ENCODE measurements at regions not wholly inside any gene's neighbourhood (a gene's known extent, or its start where the extent isn't known, plus 50 kb on each side); places are given as distances from the start of the nearest gene placed in this dataset.
A peak's percentile ranks its signal among the peaks of the same experiment; 100 is the strongest.

DNA sequence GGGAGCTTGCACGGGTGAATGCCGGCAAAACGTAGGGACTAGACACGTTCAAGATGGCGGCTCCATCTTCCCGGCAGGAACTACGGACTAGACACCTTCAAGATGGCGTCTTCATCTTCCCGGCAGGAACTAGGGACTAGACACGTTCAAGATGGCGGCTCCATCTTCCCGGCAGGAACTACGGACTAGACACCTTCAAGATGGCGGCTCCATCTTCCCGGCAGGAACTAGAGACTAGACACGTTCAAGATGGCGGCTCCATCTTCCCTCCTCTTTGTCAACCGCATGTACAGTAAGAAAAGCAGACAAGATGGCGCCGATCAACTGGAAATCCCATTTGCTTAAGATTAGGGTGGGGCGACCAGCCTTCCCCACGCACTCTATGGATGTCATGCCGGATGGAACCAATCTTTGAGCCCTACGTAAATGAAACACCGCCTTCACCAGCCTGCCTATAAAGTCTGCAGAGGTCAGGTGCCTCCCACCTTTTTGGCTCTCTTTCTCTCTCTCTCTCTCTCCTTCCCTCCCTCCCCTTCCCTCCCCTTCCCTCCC is 222.4 kb downstream of the CRLF2 start (continued):
- TF ChIP-seq, protein P1, sequence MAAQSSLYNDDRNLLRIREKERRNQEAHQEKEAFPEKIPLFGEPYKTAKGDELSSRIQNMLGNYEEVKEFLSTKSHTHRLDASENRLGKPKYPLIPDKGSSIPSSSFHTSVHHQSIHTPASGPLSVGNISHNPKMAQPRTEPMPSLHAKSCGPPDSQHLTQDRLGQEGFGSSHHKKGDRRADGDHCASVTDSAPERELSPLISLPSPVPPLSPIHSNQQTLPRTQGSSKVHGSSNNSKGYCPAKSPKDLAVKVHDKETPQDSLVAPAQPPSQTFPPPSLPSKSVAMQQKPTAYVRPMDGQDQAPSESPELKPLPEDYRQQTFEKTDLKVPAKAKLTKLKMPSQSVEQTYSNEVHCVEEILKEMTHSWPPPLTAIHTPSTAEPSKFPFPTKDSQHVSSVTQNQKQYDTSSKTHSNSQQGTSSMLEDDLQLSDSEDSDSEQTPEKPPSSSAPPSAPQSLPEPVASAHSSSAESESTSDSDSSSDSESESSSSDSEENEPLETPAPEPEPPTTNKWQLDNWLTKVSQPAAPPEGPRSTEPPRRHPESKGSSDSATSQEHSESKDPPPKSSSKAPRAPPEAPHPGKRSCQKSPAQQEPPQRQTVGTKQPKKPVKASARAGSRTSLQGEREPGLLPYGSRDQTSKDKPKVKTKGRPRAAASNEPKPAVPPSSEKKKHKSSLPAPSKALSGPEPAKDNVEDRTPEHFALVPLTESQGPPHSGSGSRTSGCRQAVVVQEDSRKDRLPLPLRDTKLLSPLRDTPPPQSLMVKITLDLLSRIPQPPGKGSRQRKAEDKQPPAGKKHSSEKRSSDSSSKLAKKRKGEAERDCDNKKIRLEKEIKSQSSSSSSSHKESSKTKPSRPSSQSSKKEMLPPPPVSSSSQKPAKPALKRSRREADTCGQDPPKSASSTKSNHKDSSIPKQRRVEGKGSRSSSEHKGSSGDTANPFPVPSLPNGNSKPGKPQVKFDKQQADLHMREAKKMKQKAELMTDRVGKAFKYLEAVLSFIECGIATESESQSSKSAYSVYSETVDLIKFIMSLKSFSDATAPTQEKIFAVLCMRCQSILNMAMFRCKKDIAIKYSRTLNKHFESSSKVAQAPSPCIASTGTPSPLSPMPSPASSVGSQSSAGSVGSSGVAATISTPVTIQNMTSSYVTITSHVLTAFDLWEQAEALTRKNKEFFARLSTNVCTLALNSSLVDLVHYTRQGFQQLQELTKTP (IDR thresholded peaks at IDR 0.05; ENCODE audit: low read depth in 1 of 2, partially characterized antibody in 2 of 2): peak in 1 of 2 experiments; percentile 94
- peak; percentile 89 for TF ChIP-seq HCFC1 (IDR thresholded peaks at IDR 0.05; ENCODE audit: low read depth, low read length)
- no peak for TF ChIP-seq SRSF7 (optimal IDR thresholded peaks at IDR 0.05; ENCODE audit: low read depth, low read length)
- no peak for TF ChIP-seq NCOR1 (IDR thresholded peaks at IDR 0.05)
- TF ChIP-seq MEF2D (tag; conservative IDR thresholded peaks at IDR 0.05; ENCODE audit: low read depth): 0 out of 2 replicates have a peak, but pooled peaks have one; percentile 23
- peak; percentile 86; the same call in 1 of the 2 replicates for TF ChIP-seq ZNF197 (CRISPR knock-in tag; IDR thresholded peaks at IDR 0.05; ENCODE audit: low read depth)
- TF ChIP-seq PCBP2 (IDR thresholded peaks at IDR 0.05; ENCODE audit: low read depth, low read length, poor library complexity, severe bottlenecking): no peak
- TF ChIP-seq NBN (IDR thresholded peaks at IDR 0.05; ENCODE audit: low read depth): 0 out of 2 replicates have a peak, but pooled peaks have one; percentile 40
- TF ChIP-seq KLF13 (tag; IDR thresholded peaks at IDR 0.05; ENCODE audit: borderline replicate concordance, low read depth): no peak
- TF ChIP-seq, protein P2, sequence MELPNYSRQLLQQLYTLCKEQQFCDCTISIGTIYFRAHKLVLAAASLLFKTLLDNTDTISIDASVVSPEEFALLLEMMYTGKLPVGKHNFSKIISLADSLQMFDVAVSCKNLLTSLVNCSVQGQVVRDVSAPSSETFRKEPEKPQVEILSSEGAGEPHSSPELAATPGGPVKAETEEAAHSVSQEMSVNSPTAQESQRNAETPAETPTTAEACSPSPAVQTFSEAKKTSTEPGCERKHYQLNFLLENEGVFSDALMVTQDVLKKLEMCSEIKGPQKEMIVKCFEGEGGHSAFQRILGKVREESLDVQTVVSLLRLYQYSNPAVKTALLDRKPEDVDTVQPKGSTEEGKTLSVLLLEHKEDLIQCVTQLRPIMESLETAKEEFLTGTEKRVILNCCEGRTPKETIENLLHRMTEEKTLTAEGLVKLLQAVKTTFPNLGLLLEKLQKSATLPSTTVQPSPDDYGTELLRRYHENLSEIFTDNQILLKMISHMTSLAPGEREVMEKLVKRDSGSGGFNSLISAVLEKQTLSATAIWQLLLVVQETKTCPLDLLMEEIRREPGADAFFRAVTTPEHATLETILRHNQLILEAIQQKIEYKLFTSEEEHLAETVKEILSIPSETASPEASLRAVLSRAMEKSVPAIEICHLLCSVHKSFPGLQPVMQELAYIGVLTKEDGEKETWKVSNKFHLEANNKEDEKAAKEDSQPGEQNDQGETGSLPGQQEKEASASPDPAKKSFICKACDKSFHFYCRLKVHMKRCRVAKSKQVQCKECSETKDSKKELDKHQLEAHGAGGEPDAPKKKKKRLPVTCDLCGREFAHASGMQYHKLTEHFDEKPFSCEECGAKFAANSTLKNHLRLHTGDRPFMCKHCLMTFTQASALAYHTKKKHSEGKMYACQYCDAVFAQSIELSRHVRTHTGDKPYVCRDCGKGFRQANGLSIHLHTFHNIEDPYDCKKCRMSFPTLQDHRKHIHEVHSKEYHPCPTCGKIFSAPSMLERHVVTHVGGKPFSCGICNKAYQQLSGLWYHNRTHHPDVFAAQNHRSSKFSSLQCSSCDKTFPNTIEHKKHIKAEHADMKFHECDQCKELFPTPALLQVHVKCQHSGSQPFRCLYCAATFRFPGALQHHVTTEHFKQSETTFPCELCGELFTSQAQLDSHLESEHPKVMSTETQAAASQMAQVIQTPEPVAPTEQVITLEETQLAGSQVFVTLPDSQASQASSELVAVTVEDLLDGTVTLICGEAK (IDR thresholded peaks at IDR 0.05): peak; percentile 93
- TF ChIP-seq, protein P2 (CRISPR knock-in tag; IDR thresholded peaks at IDR 0.05): no peak
- no peak for TF ChIP-seq SIN3A (IDR thresholded peaks at IDR 0.05; ENCODE audit: borderline replicate concordance in 2 of 2, control insufficient read depth in 1 of 2, low read depth in 2 of 2, low read length in 2 of 2)
- TF ChIP-seq NR2C1 (IDR thresholded peaks at IDR 0.05): peak; percentile 74
- TF ChIP-seq NR2C1 (tag; IDR thresholded peaks at IDR 0.05): peak; percentile 80
- peak; percentile 76; the same call in 1 of the 2 replicates for TF ChIP-seq BACH1 (tag; IDR thresholded peaks at IDR 0.05)
- TF ChIP-seq MEIS2 (IDR thresholded peaks at IDR 0.05; ENCODE audit: partially characterized antibody): peak; percentile 24
